HepG2 (cell line): ENCODE measurements at regions not wholly inside any gene's neighbourhood (a gene's known extent, or its start where the extent isn't known, plus 50 kb on each side); places are given as distances from the start of the nearest gene placed in this dataset.

Experiments used
- ATAC-seq: fragments of 200-7000 bp; cut with Tn5 transposase; 3 replicates; pipeline ENCODE4 v1.9.1; 2020; ENCODE audit warnings: mild to moderate bottlenecking, moderate library complexity
- BruUV-seq: library from RNA; stranded (reverse); fragments of 400-500 nt; replicated peaks from 2 replicates; lab custom pipeline; 2021; lab: Mats Ljungman, UMichigan
- CTCF ChIA-PET: fragments of 300-600 bp; formaldehyde crosslinking; extraction: SDS; loops from one replicate; lab custom pipeline; 2021; ENCODE audit warnings: low total read pairs, inconsistent platforms, low intra/inter-chr PET ratio; lab: Yijun Ruan, JAX
- POLR2A ChIA-PET: fragments of 350-600 bp; sonication (Branson Sonifier 250); formaldehyde crosslinking; loops from one replicate; lab custom pipeline; 2020; ENCODE audit warnings: antibody characterized with exemption, inconsistent platforms; lab: Yijun Ruan, JAX
- DNase-seq: peaks from one replicate; pipeline ENCODE4 v3.0.0-alpha.2; 2015; ENCODE audit warnings: low spot score
- FAIRE-seq: peaks from 3 replicates; lab custom pipeline; 2011; peaks lifted over from hg19 to GRCh38; lab: Jason Lieb, UNC
- H2AFZ ChIP-seq: one replicate; pipeline ENCODE4 v1.6.1; 2011; ENCODE audit warnings: low read length, inconsistent platforms
- H3K27ac ChIP-seq: fragments of 300-600 bp; 3 replicates; pipeline ENCODE4 v1.8.0; 2011; ENCODE audit warnings: mixed run types, mild to moderate bottlenecking, mixed read lengths, low read length, inconsistent platforms; ENCODE audit not compliant: insufficient read depth; ENCODE audit errors: extremely low read length
- H3K27me3 ChIP-seq, 2 experiments: fragments of 200-600 bp in 1 of 2; 2 replicates in 1 of 2; 3 replicates in 1 of 2; pipeline versions ENCODE4 v1.6.0 to v1.8.0; 2011; ENCODE audit warnings: low read length in 2 of 2, mild to moderate bottlenecking in 2 of 2, moderate library complexity in 2 of 2, inconsistent platforms in 1 of 2; ENCODE audit not compliant: insufficient read depth in 2 of 2, control insufficient read depth in 1 of 2
- H3K36me3 ChIP-seq, 2 experiments: fragments of 200-600 bp in 1 of 2; replicated peaks in 1 of 2; 2 replicates in 1 of 2; 3 replicates in 1 of 2; pipeline versions ENCODE4 v1.5.1 to v1.8.0; 2011; ENCODE audit warnings: low read length in 2 of 2, inconsistent platforms in 1 of 2; ENCODE audit not compliant: insufficient read depth in 2 of 2, control insufficient read depth in 1 of 2
- H3K4me1 ChIP-seq: 2 replicates; pipeline ENCODE4 v1.5.1; 2012; ENCODE audit warnings: low read length, inconsistent platforms; ENCODE audit not compliant: insufficient read depth
- H3K4me2 ChIP-seq: 2 replicates; pipeline ENCODE4 v1.6.0; 2011; ENCODE audit warnings: low read depth, low read length, inconsistent platforms
- H3K4me3 ChIP-seq, 3 experiments: fragments of 200-600 bp in 1 of 3; sonication (generic), shearing (Covaris generic) in 1 of 3; replicated peaks in 1 of 3; 2 replicates each; pipeline ENCODE4 v1.5.1; 2011 to 2016; ENCODE audit warnings: low read length in 3 of 3, inconsistent platforms in 2 of 3, low read depth in 2 of 3, mild to moderate bottlenecking in 2 of 3, control low read depth in 1 of 3, mixed read lengths in 1 of 3; ENCODE audit not compliant: insufficient read depth in 1 of 3
- H3K79me2 ChIP-seq: one replicate; pipeline ENCODE4 v1.6.1; 2011; ENCODE audit warnings: low read length, inconsistent platforms; ENCODE audit not compliant: insufficient read depth
- H3K9ac ChIP-seq: 2 replicates; pipeline ENCODE4 v1.6.0; 2011; ENCODE audit warnings: mild to moderate bottlenecking, low read depth, low read length, inconsistent platforms; ENCODE audit not compliant: insufficient read depth
- H3K9me3 ChIP-seq: 2 replicates; pipeline ENCODE4 v1.5.1; 2012; ENCODE audit warnings: mild to moderate bottlenecking, low read length
- H4K20me1 ChIP-seq: 2 replicates; pipeline ENCODE4 v1.6.0; 2011; ENCODE audit warnings: inconsistent platforms, mild to moderate bottlenecking, low read length, moderate library complexity; ENCODE audit not compliant: insufficient read depth
- BATF2 ChIP-seq: sonication (generic); formaldehyde crosslinking; IDR thresholded peaks from 2 replicates; pipeline ENCODE4 v1.8.0; 2022; ENCODE audit warnings: mild to moderate bottlenecking, missing genetic modification reagents, moderate library complexity
- BORCS8-MEF2B ChIP-seq: sonication (generic); formaldehyde crosslinking; IDR thresholded peaks from 2 replicates; pipeline ENCODE4 v1.8.0; 2022; ENCODE audit warnings: mild to moderate bottlenecking, missing genetic modification reagents
- DZIP1 ChIP-seq: sonication (generic); formaldehyde crosslinking; IDR thresholded peaks from 2 replicates; pipeline ENCODE4 v1.5.0; 2020; ENCODE audit warnings: mild to moderate bottlenecking, missing genetic modification reagents
- ISL2 ChIP-seq: sonication (generic); formaldehyde crosslinking; IDR thresholded peaks from 2 replicates; pipeline ENCODE4 v1.5.0; 2020; ENCODE audit warnings: missing genetic modification reagents
- JARID2 ChIP-seq: sonication (generic); formaldehyde crosslinking; IDR thresholded peaks from 2 replicates; pipeline ENCODE4 v1.8.1; 2023; ENCODE audit warnings: missing genetic modification reagents, inconsistent platforms; ENCODE audit not compliant: insufficient replicate concordance
- KLF11 ChIP-seq: IDR thresholded peaks from 2 replicates; pipeline ENCODE4 v1.6.1; 2016; ENCODE audit warnings: missing compliant biosample characterization
- MZF1 ChIP-seq: sonication (generic); formaldehyde crosslinking; IDR thresholded peaks from 2 replicates; pipeline ENCODE4 v1.8.1; 2023; ENCODE audit warnings: mild to moderate bottlenecking, missing genetic modification reagents, borderline replicate concordance
- TBX3 ChIP-seq: fragments of 450-650 bp; IDR thresholded peaks from 2 replicates; pipeline ENCODE4 v1.6.1; 2017; ENCODE audit warnings: antibody characterized with exemption, mild to moderate bottlenecking, inconsistent platforms, borderline replicate concordance
- ZFP90 ChIP-seq: sonication (generic); formaldehyde crosslinking; IDR thresholded peaks from 2 replicates; pipeline ENCODE4 v1.8.0; 2022; ENCODE audit warnings: missing genetic modification reagents, mild to moderate bottlenecking, inconsistent platforms, borderline replicate concordance
- ZNF18 ChIP-seq: sonication (generic); formaldehyde crosslinking; IDR thresholded peaks from 2 replicates; pipeline ENCODE4 v1.8.0; 2022; ENCODE audit warnings: mild to moderate bottlenecking, missing genetic modification reagents; ENCODE audit not compliant: insufficient replicate concordance
- WGBS: methylation state at CpG from one replicate; pipeline ENCODE4 v1.1.6; 2017; ENCODE audit warnings: low lambda C conversion rate; 5-methylcytosine and 5-hydroxymethylcytosine counted together
- in situ Hi-C: cut with HindIII; loops from 2 replicates; pipeline ENCODE4 v1.10.0; 2017; ENCODE audit warnings: low pct_unique_long_range_greater_than_20kb; ENCODE audit not compliant: extremely low pct_ligation_motif_present
- intact Hi-C: fragments of 100-400 bp; cut with micrococcal nuclease; formaldehyde crosslinking; loops from one replicate; pipeline ENCODE4 v1.10.0; 2022; ENCODE audit not compliant: unreplicated experiment

DNA sequence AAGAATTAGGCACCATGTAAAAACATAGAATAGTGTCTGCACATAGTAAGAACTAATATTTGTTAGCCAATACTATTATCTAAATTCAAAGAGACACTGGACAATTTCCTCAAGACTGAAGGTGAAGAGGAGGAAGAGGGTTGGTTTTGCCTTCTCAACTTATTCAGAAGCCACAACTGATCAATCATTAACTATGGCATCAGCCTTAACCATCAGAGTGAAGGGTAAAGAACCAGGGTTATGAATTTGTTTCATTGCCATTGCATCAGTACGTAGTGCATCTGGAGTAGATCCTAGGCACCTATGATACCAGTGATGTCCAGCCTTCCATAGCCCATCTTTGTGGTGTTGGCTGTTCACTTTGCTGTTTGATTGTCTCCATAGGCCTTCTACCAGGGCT lies 421.7 kb upstream of the DEPDC1 start:
- H4K20me1 ChIP-seq = no peaks in the 10 kb centered on the region
- TF ChIP-seq ZNF18 (CRISPR knock-in tag) = no peak
- TF ChIP-seq ISL2 (CRISPR knock-in tag) = no peak
- TF ChIP-seq ZFP90 (CRISPR knock-in tag) = no peak
- TF ChIP-seq BORCS8-MEF2B = no peak
- intact Hi-C loops = no loop called here
- no peak overlapping the region for H3K4me3 ChIP-seq
- WGBS = no CpG with 5 or more reads among the region's 1 CpG
- FAIRE-seq (no peak), ATAC-seq (no peak), DNase-seq (no peak)
- no peaks in the 10 kb centered on the region for H3K36me3 ChIP-seq
- peaks cover 93% of the 10 kb centered on the region for H3K9me3 ChIP-seq
- no TSS peak for BruUV-seq
- H3K27ac ChIP-seq = no peak overlapping the region
- no peak overlapping the region for H3K9ac ChIP-seq
- no peak overlapping the region for H2AFZ ChIP-seq
- H3K4me2 ChIP-seq = no peak overlapping the region
- ChIA-PET CTCF (no interaction called here), POLR2A (no interaction called here)
- in situ Hi-C loops = no loop called here
- no peaks in the 10 kb centered on the region for H3K79me2 ChIP-seq
- H3K27me3 ChIP-seq = no peaks in the 10 kb centered on the region
- no peaks in the 10 kb centered on the region for H3K4me1 ChIP-seq

DNA sequence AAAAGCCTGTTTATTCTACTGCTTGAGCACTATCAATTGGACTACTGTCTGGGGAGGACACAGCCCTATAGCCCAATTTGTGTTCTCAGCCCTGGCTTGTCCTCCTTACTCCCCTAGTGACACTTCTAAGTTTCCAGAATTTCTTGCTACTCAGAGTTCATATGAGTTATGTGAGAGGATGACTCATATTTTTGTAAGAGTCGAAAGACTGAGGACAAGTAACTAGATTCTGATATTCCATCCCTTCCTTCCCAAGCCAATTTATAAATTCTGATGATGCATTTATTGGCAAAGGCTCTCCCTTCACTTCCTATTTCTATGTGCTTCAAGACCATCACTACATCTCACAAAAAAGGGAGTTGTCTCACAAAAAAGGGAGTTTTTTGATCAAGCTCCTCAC lies 422.2 kb upstream of the DEPDC1 start:
- Histone ChIP-seq H3K4me1 (no peaks in the 10 kb centered on the region), H3K36me3 (no peaks in the 10 kb centered on the region), H3K9me3 (peaks cover 88% of the 10 kb centered on the region), H3K4me2 (no peak overlapping the region), H3K27me3 (no peaks in the 10 kb centered on the region), H3K27ac (no peak overlapping the region), H2AFZ (no peak overlapping the region), H4K20me1 (no peaks in the 10 kb centered on the region), H3K4me3 (no peak overlapping the region), H3K9ac (no peak overlapping the region), H3K79me2 (no peaks in the 10 kb centered on the region)
- TF ChIP-seq BATF2 (CRISPR knock-in tag) (no peak), KLF11 (CRISPR knock-in tag) (no peak), DZIP1 (CRISPR knock-in tag) (no peak), JARID2 (no peak), MZF1 (CRISPR knock-in tag) (no peak), TBX3 (no peak)
- 5% methylated on average over 1 of the region's 1 CpG for whole genome bisulfite sequencing
- DNase-seq (no peak), FAIRE-seq (no peak), ATAC-seq (no peak)
- intact Hi-C loops (no loop called here), in situ Hi-C loops (no loop called here)
- POLR2A ChIA-PET = no interaction called here
- CTCF ChIA-PET = no interaction called here
- no TSS peak for BruUV-seq
